NCI-H1105 treated with DMSO at 0.1 percent for 48 hours (cell line): ENCODE measurements at regions not wholly inside any gene's neighbourhood (a gene's known extent, or its start where the extent isn't known, plus 50 kb on each side); places are given as distances from the start of the nearest gene placed in this dataset.
A peak's percentile ranks its signal among the peaks of the same experiment; 100 is the strongest.

ENCODE experiments used
- DNase-seq: peaks from one replicate; lab custom pipeline; 2025; lab: John Stamatoyannopoulos, UW

DNA sequence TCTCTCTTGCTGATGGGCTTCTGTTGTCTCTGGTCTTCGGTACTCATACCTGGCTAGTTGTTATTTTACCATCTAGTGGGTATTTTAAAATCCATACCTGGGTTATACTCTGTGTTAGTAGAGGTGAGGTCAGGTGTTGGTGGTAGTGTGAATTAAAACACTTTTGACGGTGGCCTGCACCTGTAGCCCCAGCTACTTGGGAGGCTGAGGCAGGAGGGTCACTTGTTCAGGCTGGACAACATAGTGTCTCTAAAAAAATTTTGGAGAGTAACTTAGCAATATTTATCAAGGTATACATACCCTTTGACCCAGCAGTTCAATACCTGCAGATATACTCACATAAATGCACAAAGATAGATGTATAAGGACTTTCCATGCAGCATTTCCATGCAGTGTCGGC lies 55.4 kb downstream of the GSX1 start:
- DNase-seq, result no peak

DNA sequence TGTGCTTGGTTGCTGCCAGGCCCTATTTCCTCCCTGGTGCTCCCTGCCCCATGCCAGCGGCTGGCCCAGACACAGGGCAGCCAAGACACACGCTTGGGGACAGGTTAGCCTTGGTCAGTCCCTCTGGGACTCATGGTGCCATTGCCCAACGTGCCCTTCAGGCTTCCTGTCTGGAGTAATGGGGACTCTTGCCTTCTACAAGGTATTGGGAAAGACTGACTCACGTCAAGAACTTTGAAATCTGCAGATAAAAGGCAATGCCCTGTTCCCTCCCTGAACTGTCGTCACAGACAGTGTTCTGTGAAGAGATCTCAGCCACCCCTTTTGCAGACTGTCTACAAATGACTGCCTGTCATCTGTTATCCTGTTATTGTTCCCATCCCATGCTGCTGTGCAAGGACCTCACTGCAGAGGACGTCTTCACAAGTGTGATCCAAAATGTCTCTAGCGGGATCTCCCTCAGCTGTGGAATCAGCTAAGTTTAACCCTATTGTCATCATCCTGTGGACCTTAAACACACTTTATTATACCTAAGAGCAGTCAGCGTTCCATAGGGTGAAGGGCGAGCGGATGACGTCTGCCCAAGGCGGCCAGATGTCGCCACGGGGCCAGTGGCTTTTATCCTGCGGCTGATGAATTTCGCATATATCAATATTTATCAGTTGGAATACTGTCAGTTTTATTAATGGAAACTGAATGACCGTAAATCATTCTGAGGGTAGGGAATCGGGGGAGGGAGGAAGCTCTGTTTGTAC lies 59.0 kb downstream of the GSX1 start:
- DNase-seq, result no peak

DNA sequence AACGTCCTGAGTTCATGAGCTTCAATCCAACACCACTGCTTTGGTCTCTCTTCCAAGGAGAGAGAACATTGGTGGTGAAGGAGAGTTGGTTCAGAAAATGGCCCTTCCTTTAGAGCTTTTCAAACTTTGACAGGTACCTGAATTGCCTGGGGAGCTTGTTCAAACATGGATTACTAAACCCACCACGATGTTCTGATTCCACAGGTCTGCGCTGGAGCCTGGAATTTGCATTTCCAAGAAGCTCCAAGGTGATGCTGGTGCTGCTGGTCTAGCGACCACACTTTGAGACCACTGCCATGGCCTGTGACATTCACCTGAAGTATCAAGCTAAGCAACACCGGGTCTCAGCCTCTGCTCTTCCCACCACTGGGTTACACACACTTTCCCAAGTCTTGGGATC lies 60.2 kb downstream of the GSX1 start:
- DNase-seq, result no peak

DNA sequence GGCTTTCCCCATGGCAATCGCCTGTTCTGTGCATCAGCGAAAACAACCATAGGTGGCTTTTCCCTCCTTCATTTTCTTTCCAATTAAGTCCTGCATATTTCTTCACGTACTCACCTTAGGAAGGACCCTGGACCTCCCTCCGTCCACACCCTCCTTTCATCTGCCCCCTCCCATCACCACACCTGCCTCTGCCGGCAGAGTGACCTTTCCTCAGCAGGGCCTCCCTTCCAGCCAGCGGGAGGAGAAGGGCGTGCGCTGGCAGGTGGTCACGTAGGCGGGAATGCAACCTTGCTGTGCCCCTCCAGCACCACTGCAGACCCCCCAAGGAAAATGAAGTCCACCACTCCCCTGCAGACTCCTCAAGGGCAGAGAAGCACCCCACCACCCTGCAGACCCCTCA lies 61.1 kb downstream of the GSX1 start:
- no peak for DNase-seq

DNA sequence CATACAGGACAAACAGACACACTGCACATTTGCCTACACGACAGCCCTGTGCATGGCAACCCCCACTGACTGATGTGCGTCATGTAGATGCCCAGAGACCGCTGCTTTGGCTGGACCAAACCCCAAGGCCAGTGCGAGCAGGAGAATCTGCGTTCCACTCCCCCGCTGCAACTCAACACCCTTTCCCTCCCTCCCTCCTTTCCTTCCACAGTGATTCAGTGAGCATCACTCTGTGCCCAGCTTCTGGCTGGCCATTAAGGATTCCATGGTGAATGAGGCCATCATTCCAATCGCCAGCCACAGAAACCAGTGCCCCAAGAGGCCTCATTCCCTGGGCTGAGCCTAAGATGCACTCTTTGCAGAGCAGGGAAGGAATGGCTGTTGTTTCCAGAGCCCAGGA lies 61.6 kb downstream of the GSX1 start:
- DNase-seq, result no peak

DNA sequence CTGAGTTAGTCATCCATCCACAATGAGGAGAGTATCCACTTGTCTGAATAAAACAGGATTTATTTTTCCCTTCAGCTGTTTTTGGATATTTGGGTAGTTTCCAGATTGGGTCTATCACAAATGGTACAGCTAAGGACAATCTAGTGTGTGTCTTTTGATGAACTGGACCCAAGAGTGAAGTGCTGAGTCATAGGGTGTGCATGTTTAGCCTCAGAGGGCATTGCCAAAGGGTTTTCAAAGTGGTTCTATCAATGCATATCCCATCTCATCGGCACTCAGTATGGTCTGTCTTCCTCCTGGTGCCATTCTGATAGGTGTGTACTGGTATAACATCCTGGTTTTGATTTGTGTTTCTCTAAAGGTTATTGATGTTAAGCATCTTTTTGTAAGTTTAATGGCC lies 62.3 kb downstream of the GSX1 start:
- no peak for DNase-seq

DNA sequence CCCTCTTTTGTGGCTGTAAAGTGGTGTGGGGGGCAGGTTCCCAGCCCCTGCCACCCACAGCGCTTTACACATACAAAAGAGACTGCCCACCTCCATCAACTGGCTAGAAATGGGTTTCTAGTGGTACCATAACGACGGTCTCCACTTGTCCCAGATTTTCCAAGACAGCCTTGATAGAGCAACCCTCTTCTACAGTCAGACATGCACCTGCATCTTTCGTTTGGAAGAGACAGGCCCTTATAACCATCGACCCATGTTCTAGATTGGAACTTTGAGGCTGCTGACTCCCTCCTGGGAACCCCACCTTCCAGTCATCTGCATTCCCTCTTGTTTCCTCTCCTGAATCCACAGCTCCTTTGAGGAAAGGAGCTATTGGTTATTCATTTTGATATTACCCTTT lies 63.1 kb downstream of the GSX1 start:
- no peak for DNase-seq

DNA sequence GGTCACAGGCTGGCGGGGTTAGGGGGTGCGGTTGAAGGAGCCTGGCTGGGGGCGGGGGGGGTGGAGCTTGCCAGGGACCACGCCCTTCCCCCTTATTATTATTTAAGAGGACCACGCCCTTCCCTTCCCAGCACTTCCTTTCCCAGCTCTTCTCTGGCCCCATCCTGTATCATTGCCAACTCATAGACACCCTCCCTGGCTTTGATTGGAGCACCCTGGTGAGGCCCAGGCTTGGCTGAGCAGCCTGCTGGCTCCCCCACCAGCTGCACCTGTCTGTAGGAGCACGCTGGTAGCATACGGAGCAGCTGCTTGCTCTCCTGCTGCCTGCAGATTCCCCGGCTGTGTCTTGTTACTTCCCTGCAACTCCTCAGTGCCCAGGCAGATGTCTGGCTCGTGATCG lies 62.5 kb upstream of the PDX1 start:
- peak; percentile 35 for DNase-seq

DNA sequence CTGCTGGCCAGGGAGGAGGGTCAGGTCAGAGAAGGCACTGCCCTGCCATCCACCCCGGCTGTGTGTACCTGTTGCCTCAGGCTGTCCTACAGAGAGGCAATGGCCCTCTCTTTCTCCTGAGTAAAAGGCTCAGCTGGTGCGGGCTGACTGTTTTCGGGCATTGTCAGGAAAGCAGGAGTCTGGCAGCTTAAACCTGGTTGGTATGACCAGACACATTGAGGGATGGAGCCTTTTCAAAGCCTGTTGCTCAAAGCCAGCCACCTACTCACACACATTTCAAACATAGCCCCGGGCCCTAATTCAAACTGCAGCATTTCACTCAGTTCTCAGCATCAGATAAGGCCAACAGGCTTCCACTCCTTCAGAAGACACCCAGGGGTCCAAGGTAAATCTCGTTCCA lies 61.8 kb upstream of the PDX1 start:
- no peak for DNase-seq

DNA sequence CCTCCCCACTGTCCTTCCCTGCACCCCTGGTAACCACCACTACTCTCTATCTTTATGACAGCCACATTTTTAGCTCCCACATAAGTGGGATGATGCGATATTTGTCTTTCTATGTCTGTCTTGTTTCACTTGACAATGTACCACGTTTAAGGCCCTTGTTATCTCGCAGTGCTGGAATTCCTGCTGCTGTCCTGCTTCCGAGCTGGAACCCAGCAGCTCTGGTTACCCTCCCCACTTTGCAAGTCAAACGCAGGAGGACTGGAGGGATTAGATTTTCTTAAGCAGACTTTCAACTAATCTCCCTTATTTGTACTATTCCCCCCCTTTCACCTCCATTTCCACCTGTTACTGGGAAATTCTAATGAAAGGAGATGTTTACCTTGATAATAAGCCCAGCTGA lies 59.1 kb upstream of the PDX1 start:
- DNase-seq, result no peak

DNA sequence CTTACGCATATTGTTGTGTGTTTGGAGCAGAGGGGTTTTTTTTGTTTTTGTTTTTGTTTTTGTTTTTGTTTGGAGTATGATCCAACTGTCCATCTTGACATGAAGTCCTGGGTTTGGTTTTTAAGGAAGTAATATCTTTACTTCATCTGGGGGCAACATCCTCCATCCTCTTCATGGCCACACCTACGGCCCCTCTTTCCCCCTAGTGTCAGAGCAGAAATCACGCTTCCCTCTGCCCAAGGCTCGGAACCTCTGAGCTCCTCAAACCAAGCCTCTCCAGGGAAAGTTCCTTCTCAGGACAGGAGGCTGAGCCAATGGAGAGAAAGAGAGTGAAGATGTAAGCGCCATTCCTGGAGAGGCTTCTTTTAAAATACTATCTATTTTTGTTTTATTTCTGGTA lies 58.6 kb upstream of the PDX1 start:
- no peak for DNase-seq

DNA sequence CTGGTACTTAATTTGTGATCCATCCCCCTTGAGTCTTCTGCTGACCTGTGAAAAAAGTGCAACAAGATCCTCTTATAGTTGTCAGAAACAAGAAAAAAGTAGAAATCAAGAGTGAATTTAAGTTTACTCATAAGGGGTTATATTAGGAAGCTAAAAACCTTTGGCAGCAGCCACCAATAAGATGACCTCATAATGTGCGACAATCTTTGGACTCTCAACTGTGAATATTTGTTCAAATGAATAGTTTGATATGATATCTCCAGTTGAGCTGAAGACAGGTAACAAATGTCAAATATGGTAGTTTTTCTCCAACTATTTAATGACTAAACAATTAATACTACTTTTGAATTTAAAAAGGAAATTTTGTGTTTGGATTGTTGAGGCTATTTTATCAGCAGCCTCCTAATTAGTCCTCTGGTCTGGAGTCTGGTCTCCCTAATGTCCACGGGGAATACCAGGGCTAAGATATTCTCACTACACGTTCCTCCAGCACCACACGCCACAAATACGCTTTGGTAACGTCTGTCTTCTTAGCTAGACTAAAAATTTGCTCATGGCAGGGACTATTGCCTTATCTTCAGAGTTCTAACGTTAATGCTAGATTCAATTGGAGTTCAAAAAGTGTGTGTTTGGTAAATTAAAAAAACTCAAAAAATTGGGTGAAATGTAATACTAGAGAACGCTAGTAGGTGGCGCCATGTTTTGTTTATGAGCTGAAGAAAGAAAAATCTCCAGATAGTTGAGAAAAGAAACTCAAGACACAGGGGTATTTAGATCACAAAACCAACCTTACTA lies 51.0 kb upstream of the PDX1 start:
- DNase-seq, result peak; percentile 0

DNA sequence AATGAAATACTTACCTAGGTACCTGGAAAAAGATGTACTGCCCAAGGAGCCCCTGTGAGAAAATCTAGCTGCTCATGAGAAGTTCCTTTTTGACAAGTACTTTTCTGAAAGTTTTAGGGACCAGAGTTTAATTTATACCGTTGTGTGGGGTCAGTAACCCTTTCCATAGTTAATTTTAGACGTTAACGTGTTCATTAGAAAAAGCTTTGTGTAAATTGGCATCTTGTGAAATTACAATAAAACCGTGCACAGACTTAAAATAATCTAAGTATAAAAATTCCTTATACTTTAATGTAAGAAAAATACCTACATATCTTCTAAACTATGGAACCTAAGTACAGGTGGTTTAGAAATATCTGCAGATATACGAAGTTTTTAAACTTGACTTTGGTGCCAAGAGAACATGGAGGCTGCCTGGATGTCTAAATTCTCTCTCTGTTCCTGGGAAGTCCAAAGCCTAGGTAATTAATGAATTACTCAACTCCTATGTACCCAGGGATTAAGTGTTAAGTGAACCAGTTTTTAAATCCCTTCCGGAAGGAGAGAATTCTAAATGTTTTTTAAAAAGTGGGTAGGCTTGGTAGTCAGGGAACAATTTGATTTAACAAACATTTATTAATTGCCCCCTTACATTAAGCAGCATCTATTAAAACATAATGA lies 50.2 kb upstream of the PDX1 start:
- DNase-seq, result no peak
